Osteoblast (primary cell): ENCODE measurements at regions not wholly inside any gene's neighbourhood (a gene's known extent, or its start where the extent isn't known, plus 50 kb on each side); places are given as distances from the start of the nearest gene placed in this dataset.

Experiments
- DNase-seq: peaks from one replicate; pipeline ENCODE4 v3.0.0; 2011; ENCODE audit warnings: low spot score, mixed read lengths; ENCODE audit not compliant: insufficient read length; ENCODE audit errors: missing footprints
- H2AFZ ChIP-seq: 2 replicates; pipeline ENCODE4 v1.6.0; 2011; ENCODE audit warnings: mild to moderate bottlenecking, low read length
- H3K27ac ChIP-seq: 2 replicates; pipeline ENCODE4 v1.5.1; 2011; ENCODE audit warnings: mild to moderate bottlenecking, low read depth, low read length, moderate library complexity
- H3K27me3 ChIP-seq: 2 replicates; pipeline ENCODE4 v1.6.0; 2012; ENCODE audit warnings: mild to moderate bottlenecking, control low read depth, inconsistent platforms, low read length, moderate library complexity; ENCODE audit not compliant: insufficient read depth
- H3K36me3 ChIP-seq: 2 replicates; pipeline ENCODE4 v1.5.1; 2011; ENCODE audit warnings: mild to moderate bottlenecking, low read length, control low read depth, moderate library complexity; ENCODE audit not compliant: insufficient read depth
- H3K4me1 ChIP-seq: 2 replicates; pipeline ENCODE4 v1.5.1; 2011; ENCODE audit warnings: mild to moderate bottlenecking, low read length, control low read depth, moderate library complexity; ENCODE audit not compliant: insufficient read depth
- H3K4me2 ChIP-seq: 2 replicates; pipeline ENCODE4 v1.6.0; 2011; ENCODE audit warnings: mild to moderate bottlenecking, low read length; ENCODE audit not compliant: insufficient read depth
- H3K4me3 ChIP-seq: fragments of 200-600 bp; sonication (generic); 3 replicates; pipeline ENCODE4 v1.5.1; 2012; ENCODE audit warnings: mild to moderate bottlenecking, low read length, inconsistent platforms; ENCODE audit not compliant: insufficient read depth
- H3K79me2 ChIP-seq: 2 replicates; pipeline ENCODE4 v1.6.0; 2012; ENCODE audit warnings: mild to moderate bottlenecking, low read length, control low read depth, inconsistent platforms; ENCODE audit not compliant: insufficient read depth
- H3K9me3 ChIP-seq: 2 replicates; pipeline ENCODE4 v1.5.1; 2011; ENCODE audit warnings: low read depth, low read length, control low read depth
- H4K20me1 ChIP-seq: 2 replicates; pipeline ENCODE4 v1.6.0; 2012; ENCODE audit warnings: mild to moderate bottlenecking, low read length, control low read depth; ENCODE audit not compliant: insufficient read depth
- CTCF ChIP-seq: IDR thresholded peaks from 2 replicates; pipeline ENCODE4 v1.5.1; 2011; ENCODE audit warnings: mild to moderate bottlenecking, low read depth, low read length, moderate library complexity; ENCODE audit errors: extremely low read depth

DNA sequence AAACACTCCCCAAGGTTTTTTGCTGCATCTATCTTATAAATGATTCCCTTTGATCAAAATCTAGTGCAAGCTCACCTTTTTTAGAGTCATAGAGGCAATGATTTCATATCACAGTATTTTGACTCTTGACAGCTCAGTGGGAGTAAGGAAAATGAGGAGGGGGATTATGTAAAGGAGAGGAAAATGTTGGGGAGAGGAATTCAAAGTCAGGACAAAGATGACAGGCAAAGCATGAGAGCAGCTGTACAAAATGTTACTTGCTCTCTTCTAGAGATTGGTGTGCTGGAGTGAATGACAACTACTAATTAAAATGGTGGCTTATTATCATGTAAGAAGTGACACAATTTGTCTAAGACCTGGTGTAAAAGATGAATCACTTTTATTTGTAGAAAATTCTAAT is 644.6 kb upstream of the CHORDC1 start:
- Histone ChIP-seq H3K9me3 (peaks cover 2% of the 10 kb centered on the region), H4K20me1 (no peaks in the 10 kb centered on the region), H3K36me3 (no peaks in the 10 kb centered on the region), H2AFZ (no peak overlapping the region), H3K4me1 (no peaks in the 10 kb centered on the region), H3K79me2 (no peaks in the 10 kb centered on the region), H3K27me3 (no peaks in the 10 kb centered on the region), H3K4me2 (no peak overlapping the region), H3K4me3 (no peak overlapping the region), H3K27ac (no peak overlapping the region)
- TF ChIP-seq CTCF, result no peak
- DNase-seq, result no peak

GRCh38 chr11:90856790-90857189 is 633.9 kb upstream of the CHORDC1 start:
- DNase-seq, result no peak
- TF ChIP-seq CTCF, result no peak
- no peaks in the 10 kb centered on the region for H4K20me1 ChIP-seq
- no peaks in the 10 kb centered on the region for H3K36me3 ChIP-seq
- no peak overlapping the region for H3K4me3 ChIP-seq
- H3K27ac ChIP-seq, result no peak overlapping the region
- no peak overlapping the region for H2AFZ ChIP-seq
- no peak overlapping the region for H3K4me2 ChIP-seq
- no peaks in the 10 kb centered on the region for H3K9me3 ChIP-seq
- H3K4me1 ChIP-seq, result no peaks in the 10 kb centered on the region
- no peaks in the 10 kb centered on the region for H3K27me3 ChIP-seq
- no peaks in the 10 kb centered on the region for H3K79me2 ChIP-seq

DNA sequence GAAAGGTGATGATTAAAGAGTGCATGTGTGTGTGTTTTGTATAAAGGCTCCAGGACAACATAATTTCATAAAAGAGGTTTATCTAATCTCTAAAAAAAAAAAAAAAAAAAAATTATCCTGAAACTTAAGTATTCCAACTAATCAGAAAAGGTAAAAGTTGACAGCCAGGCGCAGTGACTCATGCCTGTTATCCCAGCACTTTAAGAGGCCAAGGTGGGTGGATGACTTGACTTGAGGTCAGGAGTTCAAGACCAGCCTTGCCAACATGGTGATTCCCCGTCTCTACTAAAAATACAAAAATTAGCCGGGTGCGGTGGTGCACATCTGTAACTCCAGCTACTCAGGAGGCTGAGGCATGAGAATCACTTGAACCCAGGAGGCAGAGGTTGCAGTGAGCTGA is 632.7 kb upstream of the CHORDC1 start:
- DNase-seq, result no peak
- Histone ChIP-seq H4K20me1 (no peaks in the 10 kb centered on the region), H3K27me3 (no peaks in the 10 kb centered on the region), H3K27ac (no peak overlapping the region), H2AFZ (no peak overlapping the region), H3K36me3 (no peaks in the 10 kb centered on the region), H3K4me1 (no peaks in the 10 kb centered on the region), H3K9me3 (no peaks in the 10 kb centered on the region), H3K4me2 (no peak overlapping the region), H3K79me2 (no peaks in the 10 kb centered on the region), H3K4me3 (no peak overlapping the region)
- TF ChIP-seq CTCF, result no peak

- no peaks in the 10 kb centered on the region for H3K9me3 ChIP-seq
- no peak overlapping the region for H3K4me3 ChIP-seq
- no peaks in the 10 kb centered on the region for H4K20me1 ChIP-seq
- H3K36me3 ChIP-seq, result no peaks in the 10 kb centered on the region
- no peaks in the 10 kb centered on the region for H3K27me3 ChIP-seq
- H2AFZ ChIP-seq, result no peak overlapping the region
- no peaks in the 10 kb centered on the region for H3K4me1 ChIP-seq
- no peak overlapping the region for H3K27ac ChIP-seq
- TF ChIP-seq CTCF, result no peak
- no peak for DNase-seq
- no peak overlapping the region for H3K4me2 ChIP-seq
- H3K79me2 ChIP-seq, result no peaks in the 10 kb centered on the region
Observed at GRCh38 chr11:90851196-90851595, 628.3 kb upstream of the CHORDC1 start.
